C4-2B (cell line): ENCODE measurements at regions not wholly inside any gene's neighbourhood (a gene's known extent, or its start where the extent isn't known, plus 50 kb on each side); places are given as distances from the start of the nearest gene placed in this dataset.

Source experiments
- H3K27ac ChIP-seq: fragments of 450-650 bp; 2 replicates; pipeline ENCODE4 v1.5.1; 2017
- ZFX ChIP-seq: fragments of 450-650 bp; IDR thresholded peaks from 2 replicates; pipeline ENCODE4 v1.6.1; 2017
- TF ChIP-seq, protein P1 (sequence below): fragments of 450-650 bp; conservative IDR thresholded peaks from 2 replicates; pipeline ENCODE4 v1.5.1; 2017; ENCODE audit warnings: mild to moderate bottlenecking

DNA sequence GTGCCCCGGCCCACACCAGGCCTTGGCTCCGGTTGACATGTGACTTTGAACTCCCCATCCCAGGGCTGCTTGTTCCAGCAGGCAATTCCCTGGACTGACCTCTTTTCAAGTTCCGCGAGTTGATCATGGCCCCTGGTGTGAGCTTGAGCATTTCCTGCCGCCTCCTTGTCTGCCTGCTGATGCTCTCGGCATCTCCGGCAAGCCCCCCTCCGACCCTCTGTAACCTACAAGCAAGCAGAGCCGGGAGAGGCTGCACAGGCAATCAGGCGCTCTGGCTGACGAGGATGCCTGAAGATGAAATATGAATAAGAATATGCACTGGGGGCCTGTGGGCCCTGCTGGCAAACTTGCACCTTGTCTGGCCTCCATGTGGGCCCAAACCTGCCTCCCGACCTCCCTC, 304.9 kb upstream of the MKI67 start:
- H3K27ac ChIP-seq = no peak overlapping the region
- no peak for TF ChIP-seq ZFX
- TF ChIP-seq, protein P1, sequence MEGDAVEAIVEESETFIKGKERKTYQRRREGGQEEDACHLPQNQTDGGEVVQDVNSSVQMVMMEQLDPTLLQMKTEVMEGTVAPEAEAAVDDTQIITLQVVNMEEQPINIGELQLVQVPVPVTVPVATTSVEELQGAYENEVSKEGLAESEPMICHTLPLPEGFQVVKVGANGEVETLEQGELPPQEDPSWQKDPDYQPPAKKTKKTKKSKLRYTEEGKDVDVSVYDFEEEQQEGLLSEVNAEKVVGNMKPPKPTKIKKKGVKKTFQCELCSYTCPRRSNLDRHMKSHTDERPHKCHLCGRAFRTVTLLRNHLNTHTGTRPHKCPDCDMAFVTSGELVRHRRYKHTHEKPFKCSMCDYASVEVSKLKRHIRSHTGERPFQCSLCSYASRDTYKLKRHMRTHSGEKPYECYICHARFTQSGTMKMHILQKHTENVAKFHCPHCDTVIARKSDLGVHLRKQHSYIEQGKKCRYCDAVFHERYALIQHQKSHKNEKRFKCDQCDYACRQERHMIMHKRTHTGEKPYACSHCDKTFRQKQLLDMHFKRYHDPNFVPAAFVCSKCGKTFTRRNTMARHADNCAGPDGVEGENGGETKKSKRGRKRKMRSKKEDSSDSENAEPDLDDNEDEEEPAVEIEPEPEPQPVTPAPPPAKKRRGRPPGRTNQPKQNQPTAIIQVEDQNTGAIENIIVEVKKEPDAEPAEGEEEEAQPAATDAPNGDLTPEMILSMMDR = no peak

DNA sequence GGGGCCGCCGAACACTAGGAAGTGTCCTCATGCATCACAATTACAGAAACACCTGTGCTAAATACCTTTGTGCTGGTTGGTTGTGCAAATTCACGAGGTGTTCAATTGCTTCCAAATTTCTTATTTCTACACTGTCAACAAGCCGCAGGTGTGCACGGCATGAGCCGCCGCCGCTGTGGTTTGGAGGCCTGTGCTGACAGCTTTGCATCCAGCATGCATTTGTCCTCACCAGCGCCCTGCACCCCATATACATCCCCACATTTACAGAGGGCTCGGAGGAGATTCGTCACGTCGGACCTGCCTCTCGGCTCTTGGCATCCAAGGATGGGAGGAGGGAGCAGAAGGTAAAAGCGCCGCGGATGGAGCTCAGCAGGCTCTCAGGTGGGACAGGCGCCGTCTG, 305.3 kb upstream of the MKI67 start:
- TF ChIP-seq, protein P1 = no peak
- TF ChIP-seq ZFX = no peak
- H3K27ac ChIP-seq = no peak overlapping the region

GRCh38 chr10:128432011-128432410, 305.8 kb upstream of the MKI67 start:
- H3K27ac ChIP-seq = no peak overlapping the region
- TF ChIP-seq ZFX = no peak
- TF ChIP-seq, protein P1 = no peak

DNA sequence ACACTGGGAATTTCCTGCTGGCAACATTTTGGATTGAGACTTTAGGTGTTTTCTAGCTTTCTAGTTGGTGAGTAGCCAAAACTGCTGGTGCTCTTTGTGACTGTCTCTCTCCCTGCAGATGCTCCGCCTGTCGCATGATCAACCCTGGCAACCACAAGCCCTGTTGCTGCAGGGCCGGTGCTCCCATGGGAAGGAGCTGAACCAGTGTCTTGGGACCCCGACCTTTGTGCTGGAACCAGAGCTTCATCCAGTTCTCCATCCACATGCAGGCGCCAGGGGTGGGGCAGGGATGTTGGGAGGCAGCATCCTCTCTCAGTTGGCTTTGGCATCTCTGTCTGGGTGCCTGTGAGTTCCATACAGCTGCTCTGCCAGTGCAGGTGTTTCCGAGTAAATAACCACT, 306.2 kb upstream of the MKI67 start:
- H3K27ac ChIP-seq = no peak overlapping the region
- no peak for TF ChIP-seq ZFX
- TF ChIP-seq, protein P1 = no peak

DNA sequence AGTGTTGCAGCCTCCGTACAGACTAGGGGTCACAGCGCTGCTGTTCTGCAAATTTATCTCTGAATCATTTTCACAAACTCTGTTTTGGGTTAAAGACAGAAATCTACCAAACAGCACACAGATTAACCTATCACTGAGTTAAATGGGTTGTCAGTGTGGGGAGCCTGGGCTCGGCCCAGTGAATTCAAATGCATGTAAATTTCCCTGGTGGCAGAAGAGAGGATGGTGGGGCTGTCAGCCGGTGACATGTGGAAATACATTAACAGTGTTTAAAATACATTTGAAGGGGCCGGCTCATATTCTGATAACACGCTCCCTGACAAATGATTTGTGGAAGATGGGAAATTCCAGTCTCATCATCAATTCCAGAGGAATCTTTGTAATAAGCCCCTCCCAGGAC, 309.6 kb upstream of the MKI67 start:
- TF ChIP-seq, protein P1 = no peak
- TF ChIP-seq ZFX = no peak
- H3K27ac ChIP-seq = no peak overlapping the region

- H3K27ac ChIP-seq = no peak overlapping the region
- TF ChIP-seq, protein P1 = no peak
These were observed 311.6 kb upstream of the MKI67 start for GRCh38 chr10:128437786-128438345.

DNA sequence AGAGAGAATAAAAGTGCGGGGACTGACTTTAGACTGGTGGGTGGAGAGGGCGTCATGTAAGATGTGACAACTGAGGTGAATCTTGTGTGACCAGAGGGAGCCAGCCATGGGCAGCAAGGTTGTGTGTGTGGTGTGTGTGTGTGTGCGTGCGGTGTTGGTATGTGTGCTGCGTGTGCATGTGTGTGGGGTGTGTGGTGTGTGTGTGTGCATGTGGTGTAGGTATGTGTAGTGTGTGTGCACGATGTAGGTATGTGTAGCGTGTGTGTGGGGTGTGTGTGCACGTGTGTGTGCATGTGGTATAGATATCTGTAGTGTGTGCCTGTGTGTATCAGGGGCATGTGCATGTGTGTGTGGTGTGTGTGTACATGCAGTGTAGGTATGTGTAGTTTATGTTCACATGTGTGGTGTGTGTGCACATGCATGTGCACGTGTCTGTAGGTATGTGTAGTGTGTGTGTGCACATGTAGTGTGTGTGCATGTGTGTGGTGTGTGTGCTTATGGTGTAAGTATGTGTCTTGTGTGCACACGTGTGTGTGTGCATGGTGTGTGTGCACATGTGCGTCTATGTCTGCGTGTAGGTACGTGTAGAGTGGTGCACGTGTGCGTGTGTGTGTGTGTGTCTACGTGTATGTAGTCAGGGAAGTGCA, 312.3 kb upstream of the MKI67 start:
- TF ChIP-seq, protein P1 = no peak
- no peak for TF ChIP-seq ZFX
- no peak overlapping the region for H3K27ac ChIP-seq
